ENCODE measurements at regions not wholly inside any gene's neighbourhood (a gene's known extent, or its start where the extent isn't known, plus 50 kb on each side); places are given as distances from the start of the nearest gene placed in this dataset.

DNA sequence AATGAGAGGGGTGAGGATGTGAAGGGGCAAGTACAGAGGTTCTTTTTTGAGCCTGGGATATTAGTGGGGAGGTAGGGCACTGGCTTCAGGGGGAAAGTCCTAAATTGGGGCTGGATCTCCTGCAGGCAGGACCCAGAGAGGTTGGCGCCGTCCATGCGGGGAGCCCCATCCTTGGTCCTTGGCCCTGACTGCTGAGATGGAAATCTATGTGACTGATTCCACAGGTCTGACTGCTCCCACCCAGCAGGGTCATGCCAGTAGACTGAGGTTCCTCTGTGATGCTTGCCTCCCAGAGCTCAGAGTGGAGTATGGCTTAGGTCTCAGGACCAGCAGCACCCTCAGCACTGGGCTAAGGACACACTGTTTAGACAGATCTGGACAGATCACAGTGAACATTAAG is 988.6 kb upstream of the TMEM132C start:
- no TSS peak for BruUV-seq (replicated peaks)
- Histone ChIP-seq H3K9ac (replicated peaks; ENCODE audit: extremely low read depth, insufficient read depth, low read length) (no peak overlapping the region), H4K20me1 (replicated peaks; ENCODE audit: control insufficient read depth, extremely low read depth, insufficient read depth, low read length) (no peaks in the 10 kb centered on the region), H3K27me3 (ENCODE audit: control insufficient read depth in 2 of 2, insufficient read depth in 2 of 2, low read length in 2 of 2) (no peaks in the 10 kb centered on the region), H3K27ac (ENCODE audit: insufficient read depth, low read depth, low read length) (no peak overlapping the region), H2AFZ (ENCODE audit: low read depth, low read length) (no peak overlapping the region), H3K9me3 (replicated peaks; ENCODE audit: control insufficient read depth, insufficient read depth, low read length) (peaks cover 8% of the 10 kb centered on the region), H3K4me1 (ENCODE audit: control insufficient read depth, extremely low read depth, insufficient read depth, low read length) (no peaks in the 10 kb centered on the region), H3K36me3 (ENCODE audit: control insufficient read depth in 2 of 2, extremely low read depth in 1 of 2, insufficient read depth in 2 of 2, low read length in 2 of 2) (no peaks in the 10 kb centered on the region), H3K9me1 (replicated peaks; ENCODE audit: control insufficient read depth, extremely low read depth, insufficient read depth, low read length) (no peaks in the 10 kb centered on the region), H3K79me2 (ENCODE audit: control insufficient read depth, insufficient read depth, low read length) (no peaks in the 10 kb centered on the region), H3K4me3 (replicated peaks in 1 of 3; ENCODE audit: insufficient read depth in 1 of 3, low read depth in 1 of 3, low read length in 3 of 3) (no peak overlapping the region), H3K4me2 (ENCODE audit: insufficient read depth, low read length) (no peak overlapping the region)
- ChIA-PET POLR2A (no interaction called here), CTCF (no interaction called here)
- dilution Hi-C loops (cut with MboI; ENCODE audit: extremely low pct_ligation_motif_present, low sequenced_read_pairs), result no loop called here
- FAIRE-seq (no peak), DNase-seq (ENCODE audit: low read depth, low spot score) (no peak)
- TF ChIP-seq JUN (IDR thresholded peaks at IDR 0.05; ENCODE audit: borderline replicate concordance, insufficient read depth, insufficient read length, low read depth), result no peak
- no peak for TF ChIP-seq GATA2 (IDR thresholded peaks at IDR 0.05; ENCODE audit: insufficient read depth, insufficient read length, low read depth, low read length)
- TF ChIP-seq POLR2A (IDR thresholded peaks at IDR 0.05; ENCODE audit: low read depth, low read length), result no peak
- no peak for TF ChIP-seq FOS (IDR thresholded peaks at IDR 0.05; ENCODE audit: borderline replicate concordance, insufficient read depth, low read length)
- TF ChIP-seq MAX (IDR thresholded peaks at IDR 0.05; ENCODE audit: insufficient read depth, insufficient read length), result no peak
- TF ChIP-seq, protein P1, sequence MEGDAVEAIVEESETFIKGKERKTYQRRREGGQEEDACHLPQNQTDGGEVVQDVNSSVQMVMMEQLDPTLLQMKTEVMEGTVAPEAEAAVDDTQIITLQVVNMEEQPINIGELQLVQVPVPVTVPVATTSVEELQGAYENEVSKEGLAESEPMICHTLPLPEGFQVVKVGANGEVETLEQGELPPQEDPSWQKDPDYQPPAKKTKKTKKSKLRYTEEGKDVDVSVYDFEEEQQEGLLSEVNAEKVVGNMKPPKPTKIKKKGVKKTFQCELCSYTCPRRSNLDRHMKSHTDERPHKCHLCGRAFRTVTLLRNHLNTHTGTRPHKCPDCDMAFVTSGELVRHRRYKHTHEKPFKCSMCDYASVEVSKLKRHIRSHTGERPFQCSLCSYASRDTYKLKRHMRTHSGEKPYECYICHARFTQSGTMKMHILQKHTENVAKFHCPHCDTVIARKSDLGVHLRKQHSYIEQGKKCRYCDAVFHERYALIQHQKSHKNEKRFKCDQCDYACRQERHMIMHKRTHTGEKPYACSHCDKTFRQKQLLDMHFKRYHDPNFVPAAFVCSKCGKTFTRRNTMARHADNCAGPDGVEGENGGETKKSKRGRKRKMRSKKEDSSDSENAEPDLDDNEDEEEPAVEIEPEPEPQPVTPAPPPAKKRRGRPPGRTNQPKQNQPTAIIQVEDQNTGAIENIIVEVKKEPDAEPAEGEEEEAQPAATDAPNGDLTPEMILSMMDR (IDR thresholded peaks at IDR 0.05; ENCODE audit: extremely low read depth in 1 of 2, insufficient read depth in 1 of 2, low read depth in 1 of 2, low read length in 2 of 2), result no peak
- TF ChIP-seq POLR2AphosphoS5 (IDR thresholded peaks at IDR 0.05; ENCODE audit: insufficient read depth, low read depth, low read length), result no peak
- no peak for TF ChIP-seq EZH2 (IDR thresholded peaks at IDR 0.05; ENCODE audit: borderline replicate concordance, low read depth, low read length, severe bottlenecking)
- no peak for TF ChIP-seq MYC (IDR thresholded peaks at IDR 0.05; ENCODE audit: low read depth, low read length)
- intact Hi-C loops (cut with micrococcal nuclease), result no loop called here

Data from endothelial cell of umbilical vein (primary cell).